Gastrocnemius medialis (tissue), 4 donors: ENCODE measurements at regions not wholly inside any gene's neighbourhood (a gene's known extent, or its start where the extent isn't known, plus 50 kb on each side); places are given as distances from the start of the nearest gene placed in this dataset.

Experiments
- POLR2A ChIP-seq, 2 donors: fragments of 450-650 bp; IDR thresholded peaks; one replicate each; pipeline ENCODE4 v1.6.1; 2017; ENCODE audit warnings: antibody characterized with exemption in 2 of 2, mild to moderate bottlenecking in 2 of 2, moderate library complexity in 2 of 2
- TF ChIP-seq, protein P1 (sequence below), 5 experiments: fragments of 450-650 bp in 3 of 5; fragments of 200-600 bp in 2 of 5; sonication (generic) in 2 of 5; IDR thresholded peaks in 4 of 5; conservative IDR thresholded peaks in 1 of 5; 1 replicate in 4 of 5; 2 replicates in 1 of 5; pipeline ENCODE4 v1.5.1; 2016 to 2019; ENCODE audit warnings: antibody characterized with exemption in 5 of 5, mild to moderate bottlenecking in 3 of 5, moderate library complexity in 3 of 5

DNA sequence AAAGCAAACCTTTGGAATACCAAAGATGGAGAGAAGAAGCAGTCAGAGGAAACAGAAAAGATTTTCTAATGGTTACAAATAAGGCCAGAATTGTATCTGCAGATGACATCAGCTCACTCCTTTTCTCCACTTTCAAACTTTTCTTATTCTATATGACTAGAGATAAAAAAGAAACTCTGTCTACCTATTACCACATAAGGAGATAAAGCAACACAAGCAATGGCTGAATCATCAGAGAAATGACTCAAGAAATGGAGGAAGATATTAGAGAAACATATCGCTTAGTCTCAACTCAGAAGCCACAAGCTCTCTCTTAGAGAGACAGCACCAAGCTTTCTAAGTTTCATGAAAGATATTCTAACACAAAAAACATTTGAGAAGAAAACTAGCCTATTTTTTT is 784.0 kb downstream of the ZPLD1 start:
- TF ChIP-seq POLR2A (IDR thresholded peaks at IDR 0.05): no peak
- TF ChIP-seq, protein P1, sequence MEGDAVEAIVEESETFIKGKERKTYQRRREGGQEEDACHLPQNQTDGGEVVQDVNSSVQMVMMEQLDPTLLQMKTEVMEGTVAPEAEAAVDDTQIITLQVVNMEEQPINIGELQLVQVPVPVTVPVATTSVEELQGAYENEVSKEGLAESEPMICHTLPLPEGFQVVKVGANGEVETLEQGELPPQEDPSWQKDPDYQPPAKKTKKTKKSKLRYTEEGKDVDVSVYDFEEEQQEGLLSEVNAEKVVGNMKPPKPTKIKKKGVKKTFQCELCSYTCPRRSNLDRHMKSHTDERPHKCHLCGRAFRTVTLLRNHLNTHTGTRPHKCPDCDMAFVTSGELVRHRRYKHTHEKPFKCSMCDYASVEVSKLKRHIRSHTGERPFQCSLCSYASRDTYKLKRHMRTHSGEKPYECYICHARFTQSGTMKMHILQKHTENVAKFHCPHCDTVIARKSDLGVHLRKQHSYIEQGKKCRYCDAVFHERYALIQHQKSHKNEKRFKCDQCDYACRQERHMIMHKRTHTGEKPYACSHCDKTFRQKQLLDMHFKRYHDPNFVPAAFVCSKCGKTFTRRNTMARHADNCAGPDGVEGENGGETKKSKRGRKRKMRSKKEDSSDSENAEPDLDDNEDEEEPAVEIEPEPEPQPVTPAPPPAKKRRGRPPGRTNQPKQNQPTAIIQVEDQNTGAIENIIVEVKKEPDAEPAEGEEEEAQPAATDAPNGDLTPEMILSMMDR (IDR thresholded peaks at IDR 0.05 in 4 of 5, conservative IDR thresholded peaks at IDR 0.05 in 1 of 5): no peak
